Type B pancreatic cell (in vitro differentiated cells): ENCODE measurements at regions not wholly inside any gene's neighbourhood (a gene's known extent, or its start where the extent isn't known, plus 50 kb on each side); places are given as distances from the start of the nearest gene placed in this dataset.

Source experiments
- DNase-seq: peaks from one replicate; pipeline ENCODE4 v3.0.0; 2021; ENCODE audit warnings: mixed read lengths; ENCODE audit not compliant: unreplicated experiment; ENCODE audit errors: extremely low spot score
- H3K27ac Mint-ChIP-seq: 2 replicates; pipeline ENCODE4 v1.8.0; 2021; ENCODE audit warnings: mild to moderate bottlenecking, mixed read lengths
- H3K27me3 Mint-ChIP-seq: 2 replicates; pipeline ENCODE4 v1.8.0; 2021; ENCODE audit warnings: mixed read lengths
- H3K36me3 Mint-ChIP-seq: 2 replicates; pipeline ENCODE4 v1.8.0; 2021; ENCODE audit warnings: mixed read lengths
- H3K4me1 Mint-ChIP-seq: one replicate; pipeline ENCODE4 v1.8.0; 2021; ENCODE audit warnings: mixed read lengths; ENCODE audit not compliant: unreplicated experiment
- H3K4me3 Mint-ChIP-seq: 2 replicates; pipeline ENCODE4 v1.8.0; 2021; ENCODE audit warnings: mild to moderate bottlenecking, mixed read lengths
- H3K9me3 Mint-ChIP-seq: 2 replicates; pipeline ENCODE4 v1.8.0; 2021; ENCODE audit warnings: mixed read lengths
- TF ChIP-seq, protein P1 (sequence below): fragments of 200-600 bp; sonication (generic); conservative IDR thresholded peaks from 2 replicates; pipeline ENCODE4 v1.5.0; 2021; ENCODE audit warnings: antibody characterized with exemption, mild to moderate bottlenecking

DNA sequence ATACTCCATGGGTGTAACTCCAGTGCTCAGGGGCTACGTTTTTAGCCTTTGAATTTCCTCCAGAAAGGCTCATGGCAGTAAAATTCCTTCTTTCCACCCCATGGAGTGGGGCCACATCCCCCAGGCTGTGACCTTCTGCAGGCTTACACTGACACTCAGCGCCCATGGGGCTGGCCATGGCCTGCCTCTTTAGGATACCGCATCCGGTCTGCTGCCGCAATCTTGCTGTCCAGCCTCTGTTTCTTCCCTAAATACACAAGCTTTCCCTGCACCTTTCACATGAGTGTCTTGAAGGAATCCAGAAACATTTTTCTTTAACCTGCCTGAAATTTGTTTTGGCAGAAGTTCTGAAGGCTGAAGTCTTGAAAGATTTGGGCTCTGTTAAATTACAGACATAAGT lies 170.5 kb downstream of the NTMT2 start:
- Mint-ChIP-seq H3K9me3 (no peaks in the 10 kb centered on the region), H3K4me1 (peaks cover 17% of the 10 kb centered on the region), H3K36me3 (no peaks in the 10 kb centered on the region), H3K27me3 (no peaks in the 10 kb centered on the region), H3K4me3 (no peak overlapping the region), H3K27ac (no peak overlapping the region)
- TF ChIP-seq, protein P1, sequence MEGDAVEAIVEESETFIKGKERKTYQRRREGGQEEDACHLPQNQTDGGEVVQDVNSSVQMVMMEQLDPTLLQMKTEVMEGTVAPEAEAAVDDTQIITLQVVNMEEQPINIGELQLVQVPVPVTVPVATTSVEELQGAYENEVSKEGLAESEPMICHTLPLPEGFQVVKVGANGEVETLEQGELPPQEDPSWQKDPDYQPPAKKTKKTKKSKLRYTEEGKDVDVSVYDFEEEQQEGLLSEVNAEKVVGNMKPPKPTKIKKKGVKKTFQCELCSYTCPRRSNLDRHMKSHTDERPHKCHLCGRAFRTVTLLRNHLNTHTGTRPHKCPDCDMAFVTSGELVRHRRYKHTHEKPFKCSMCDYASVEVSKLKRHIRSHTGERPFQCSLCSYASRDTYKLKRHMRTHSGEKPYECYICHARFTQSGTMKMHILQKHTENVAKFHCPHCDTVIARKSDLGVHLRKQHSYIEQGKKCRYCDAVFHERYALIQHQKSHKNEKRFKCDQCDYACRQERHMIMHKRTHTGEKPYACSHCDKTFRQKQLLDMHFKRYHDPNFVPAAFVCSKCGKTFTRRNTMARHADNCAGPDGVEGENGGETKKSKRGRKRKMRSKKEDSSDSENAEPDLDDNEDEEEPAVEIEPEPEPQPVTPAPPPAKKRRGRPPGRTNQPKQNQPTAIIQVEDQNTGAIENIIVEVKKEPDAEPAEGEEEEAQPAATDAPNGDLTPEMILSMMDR, result no peak
- no peak for DNase-seq

DNA sequence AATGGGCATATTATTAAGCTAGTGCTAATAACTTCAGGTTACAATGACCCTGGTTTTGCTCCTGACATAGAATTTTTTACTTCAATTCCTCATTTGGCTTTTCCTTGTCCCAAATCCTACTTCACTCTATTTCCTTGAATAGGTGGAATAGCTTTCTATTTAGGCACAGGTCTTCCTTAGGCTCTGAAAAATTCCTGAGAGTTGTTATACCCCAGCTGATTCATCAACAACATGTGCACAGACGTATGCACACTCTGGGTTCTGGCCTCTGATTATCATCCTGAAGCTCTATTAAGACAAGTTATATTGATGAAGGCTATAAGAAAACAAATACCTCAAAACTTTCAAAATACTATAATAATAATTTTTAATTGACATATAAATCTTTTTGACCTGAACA lies 172.4 kb downstream of the NTMT2 start:
- no peak overlapping the region for H3K4me3 Mint-ChIP-seq
- no peak for DNase-seq
- H3K36me3 Mint-ChIP-seq, result no peaks in the 10 kb centered on the region
- H3K27me3 Mint-ChIP-seq, result no peaks in the 10 kb centered on the region
- TF ChIP-seq, protein P1, result no peak
- H3K27ac Mint-ChIP-seq, result no peak overlapping the region
- peaks cover 5% of the 10 kb centered on the region for H3K9me3 Mint-ChIP-seq
- peaks cover 4% of the 10 kb centered on the region for H3K4me1 Mint-ChIP-seq

DNA sequence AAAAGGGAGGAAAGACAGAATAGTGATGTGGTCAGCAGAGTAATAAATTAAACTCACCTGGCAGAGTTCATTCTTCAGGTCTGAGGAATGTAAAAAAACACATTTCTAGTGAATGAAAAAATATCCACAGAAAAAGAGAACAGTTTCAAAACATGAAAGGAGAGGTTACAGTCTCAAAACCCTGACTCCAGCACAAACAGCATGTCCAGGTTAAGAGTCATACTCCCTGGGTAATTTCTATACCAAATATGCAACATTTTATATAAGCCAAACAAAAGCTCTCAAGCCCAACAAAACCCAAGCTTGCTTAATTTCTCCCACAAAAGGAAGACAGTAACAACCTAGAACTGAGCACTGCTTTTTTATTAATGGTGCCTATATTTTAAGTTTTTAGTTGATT lies 173.0 kb downstream of the NTMT2 start:
- no peak for DNase-seq
- H3K27ac Mint-ChIP-seq, result no peak overlapping the region
- no peaks in the 10 kb centered on the region for H3K4me1 Mint-ChIP-seq
- H3K9me3 Mint-ChIP-seq, result peaks cover 5% of the 10 kb centered on the region
- TF ChIP-seq, protein P1, result no peak
- H3K27me3 Mint-ChIP-seq, result no peaks in the 10 kb centered on the region
- no peak overlapping the region for H3K4me3 Mint-ChIP-seq
- no peaks in the 10 kb centered on the region for H3K36me3 Mint-ChIP-seq

DNA sequence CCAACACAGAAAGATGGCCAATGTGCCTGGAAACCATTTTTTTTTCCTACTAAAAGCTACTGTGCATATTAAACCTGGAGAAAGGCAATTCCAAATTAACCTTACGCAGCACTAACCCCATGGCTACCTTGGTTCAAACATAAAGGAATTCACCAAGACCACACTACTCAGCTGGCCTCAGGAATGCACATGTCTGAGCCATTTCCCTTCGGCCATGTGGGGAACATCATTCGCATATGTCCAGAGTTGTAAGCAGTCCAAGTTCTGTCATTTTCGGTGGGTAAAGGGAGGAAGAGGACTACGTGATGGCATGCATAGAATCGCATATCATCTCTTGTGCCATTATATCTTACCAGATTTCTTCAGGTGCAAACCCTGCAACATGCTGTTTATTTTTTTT lies 175.4 kb downstream of the NTMT2 start:
- H3K9me3 Mint-ChIP-seq, result peaks cover 6% of the 10 kb centered on the region
- TF ChIP-seq, protein P1, result no peak
- H3K27me3 Mint-ChIP-seq, result no peaks in the 10 kb centered on the region
- H3K27ac Mint-ChIP-seq, result no peak overlapping the region
- H3K4me1 Mint-ChIP-seq, result peaks cover 1% of the 10 kb centered on the region
- no peak for DNase-seq
- no peak overlapping the region for H3K4me3 Mint-ChIP-seq
- H3K36me3 Mint-ChIP-seq, result no peaks in the 10 kb centered on the region

DNA sequence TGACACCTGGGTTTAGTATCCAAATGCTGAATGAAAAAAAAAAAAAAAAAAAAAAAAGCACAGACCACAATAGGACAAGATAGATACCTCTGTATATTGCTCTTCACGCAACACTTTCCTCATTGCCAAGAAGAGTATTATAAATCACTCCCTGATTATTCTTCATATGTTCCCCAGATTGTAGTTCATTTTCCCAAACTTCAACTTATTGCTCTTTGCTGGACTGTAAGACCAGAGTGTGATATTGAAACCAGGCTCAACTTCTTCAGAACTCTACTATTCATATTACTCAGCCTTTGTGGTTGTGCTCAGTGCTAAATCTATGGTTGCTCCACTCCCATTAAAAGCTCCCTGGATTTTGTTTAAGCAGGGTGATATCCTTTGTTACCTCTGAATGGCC lies 180.4 kb downstream of the NTMT2 start:
- Mint-ChIP-seq H3K27ac (no peak overlapping the region), H3K36me3 (no peaks in the 10 kb centered on the region), H3K4me1 (peaks cover 6% of the 10 kb centered on the region), H3K9me3 (peaks cover 11% of the 10 kb centered on the region), H3K4me3 (no peak overlapping the region), H3K27me3 (no peaks in the 10 kb centered on the region)
- DNase-seq, result no peak
- TF ChIP-seq, protein P1, result no peak

DNA sequence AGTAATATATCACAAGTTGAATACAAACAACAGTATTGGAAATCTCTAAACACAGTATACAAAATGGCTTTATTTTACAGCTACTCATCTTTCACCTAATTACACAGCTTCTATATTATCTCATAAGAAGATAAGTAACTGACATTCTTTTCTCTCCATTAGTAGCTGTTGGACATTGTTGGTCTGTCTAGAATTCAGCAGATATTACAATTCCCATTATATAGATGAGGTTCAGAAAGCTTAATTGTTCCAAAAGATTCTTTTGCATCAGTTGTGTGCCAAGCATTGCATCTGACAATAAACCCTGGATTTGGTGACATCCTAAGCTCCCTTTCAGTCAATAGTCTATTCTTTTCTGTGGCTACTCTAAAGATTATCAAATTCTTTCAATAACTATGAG lies 187.0 kb downstream of the NTMT2 start:
- no peak for DNase-seq
- no peak overlapping the region for H3K27ac Mint-ChIP-seq
- H3K36me3 Mint-ChIP-seq, result no peaks in the 10 kb centered on the region
- H3K4me1 Mint-ChIP-seq, result peaks cover 4% of the 10 kb centered on the region
- no peaks in the 10 kb centered on the region for H3K9me3 Mint-ChIP-seq
- H3K27me3 Mint-ChIP-seq, result no peaks in the 10 kb centered on the region
- no peak overlapping the region for H3K4me3 Mint-ChIP-seq
- TF ChIP-seq, protein P1, result no peak
